Vagina (tissue), 2 donors: ENCODE measurements at regions not wholly inside any gene's neighbourhood (a gene's known extent, or its start where the extent isn't known, plus 50 kb on each side); places are given as distances from the start of the nearest gene placed in this dataset.

Source experiments
- POLR2A ChIP-seq, 2 donors: fragments of 450-650 bp; IDR thresholded peaks; one replicate each; pipeline ENCODE4 v1.6.1; 2017; ENCODE audit warnings: antibody characterized with exemption in 2 of 2, mild to moderate bottlenecking in 2 of 2, moderate library complexity in 2 of 2
- TF ChIP-seq, protein P1 (sequence below), 3 experiments: fragments of 450-650 bp in 2 of 3; fragments of 200-600 bp in 1 of 3; sonication (generic) in 1 of 3; IDR thresholded peaks; one replicate each; pipeline ENCODE4 v1.5.1; 2017 to 2019; ENCODE audit warnings: antibody characterized with exemption in 3 of 3, mild to moderate bottlenecking in 2 of 3, moderate library complexity in 2 of 3

DNA sequence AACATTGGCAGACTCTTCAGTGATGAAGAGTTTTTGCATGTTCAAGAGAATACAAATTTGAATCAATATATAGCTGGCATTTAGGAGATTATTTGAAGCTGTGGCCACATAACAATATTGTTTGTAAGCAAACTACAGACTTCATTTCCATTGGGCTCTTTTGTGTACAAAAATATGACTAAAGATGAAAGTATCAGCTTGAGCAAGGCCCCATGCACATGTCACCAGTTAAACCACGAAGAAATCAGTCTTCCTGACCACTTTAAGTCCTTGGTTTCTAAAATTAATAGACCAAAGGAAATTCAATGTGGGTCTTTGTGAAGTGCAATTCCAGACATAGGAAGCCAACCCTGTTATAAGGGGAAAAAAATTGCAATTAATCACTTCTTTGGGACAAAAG lies 1664.6 kb upstream of the ADGRL3 start:
- TF ChIP-seq POLR2A (IDR thresholded peaks at IDR 0.05), result no peak
- TF ChIP-seq, protein P1, sequence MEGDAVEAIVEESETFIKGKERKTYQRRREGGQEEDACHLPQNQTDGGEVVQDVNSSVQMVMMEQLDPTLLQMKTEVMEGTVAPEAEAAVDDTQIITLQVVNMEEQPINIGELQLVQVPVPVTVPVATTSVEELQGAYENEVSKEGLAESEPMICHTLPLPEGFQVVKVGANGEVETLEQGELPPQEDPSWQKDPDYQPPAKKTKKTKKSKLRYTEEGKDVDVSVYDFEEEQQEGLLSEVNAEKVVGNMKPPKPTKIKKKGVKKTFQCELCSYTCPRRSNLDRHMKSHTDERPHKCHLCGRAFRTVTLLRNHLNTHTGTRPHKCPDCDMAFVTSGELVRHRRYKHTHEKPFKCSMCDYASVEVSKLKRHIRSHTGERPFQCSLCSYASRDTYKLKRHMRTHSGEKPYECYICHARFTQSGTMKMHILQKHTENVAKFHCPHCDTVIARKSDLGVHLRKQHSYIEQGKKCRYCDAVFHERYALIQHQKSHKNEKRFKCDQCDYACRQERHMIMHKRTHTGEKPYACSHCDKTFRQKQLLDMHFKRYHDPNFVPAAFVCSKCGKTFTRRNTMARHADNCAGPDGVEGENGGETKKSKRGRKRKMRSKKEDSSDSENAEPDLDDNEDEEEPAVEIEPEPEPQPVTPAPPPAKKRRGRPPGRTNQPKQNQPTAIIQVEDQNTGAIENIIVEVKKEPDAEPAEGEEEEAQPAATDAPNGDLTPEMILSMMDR (IDR thresholded peaks at IDR 0.05), result no peak
